ENCODE measurements at regions not wholly inside any gene's neighbourhood (a gene's known extent, or its start where the extent isn't known, plus 50 kb on each side); places are given as distances from the start of the nearest gene placed in this dataset.

DNA sequence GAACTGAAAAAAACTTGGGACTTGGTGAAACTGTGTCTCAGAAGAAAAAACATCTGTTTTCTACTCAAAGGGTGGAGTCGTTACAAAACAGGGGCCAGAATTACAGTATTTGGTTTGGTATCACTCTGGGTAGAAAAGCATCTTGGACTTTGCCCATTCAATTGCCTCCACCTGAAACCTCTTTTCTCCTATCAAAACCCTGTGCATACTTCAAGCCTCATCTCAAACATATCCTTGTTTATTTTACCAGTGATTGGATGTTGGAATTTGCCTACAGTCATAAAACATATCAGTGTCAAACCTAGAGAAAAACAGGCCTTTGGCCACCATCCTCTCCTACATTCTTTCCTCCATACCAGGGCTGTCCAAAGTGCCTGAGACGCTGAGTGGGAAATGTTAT, 281.5 kb downstream of the PLPP3 start:
- no peak overlapping the region for H3K27ac ChIP-seq
- H3K4me1 ChIP-seq, result no peaks in the 10 kb centered on the region
- no peak overlapping the region for H3K4me3 ChIP-seq
- intact Hi-C loops (cut with DNase I), result no loop called here
- 65 to 69% methylated on average over 2 of the region's 2 CpGs for WGBS, 2 donors
- DNase-seq, result no peak
- no peaks in the 10 kb centered on the region for H3K27me3 ChIP-seq
- no peaks in the 10 kb centered on the region for H3K9me3 ChIP-seq
- no peak for ATAC-seq
- no peak for TF ChIP-seq POLR2A (IDR thresholded peaks at IDR 0.05)
- TF ChIP-seq, protein P1, sequence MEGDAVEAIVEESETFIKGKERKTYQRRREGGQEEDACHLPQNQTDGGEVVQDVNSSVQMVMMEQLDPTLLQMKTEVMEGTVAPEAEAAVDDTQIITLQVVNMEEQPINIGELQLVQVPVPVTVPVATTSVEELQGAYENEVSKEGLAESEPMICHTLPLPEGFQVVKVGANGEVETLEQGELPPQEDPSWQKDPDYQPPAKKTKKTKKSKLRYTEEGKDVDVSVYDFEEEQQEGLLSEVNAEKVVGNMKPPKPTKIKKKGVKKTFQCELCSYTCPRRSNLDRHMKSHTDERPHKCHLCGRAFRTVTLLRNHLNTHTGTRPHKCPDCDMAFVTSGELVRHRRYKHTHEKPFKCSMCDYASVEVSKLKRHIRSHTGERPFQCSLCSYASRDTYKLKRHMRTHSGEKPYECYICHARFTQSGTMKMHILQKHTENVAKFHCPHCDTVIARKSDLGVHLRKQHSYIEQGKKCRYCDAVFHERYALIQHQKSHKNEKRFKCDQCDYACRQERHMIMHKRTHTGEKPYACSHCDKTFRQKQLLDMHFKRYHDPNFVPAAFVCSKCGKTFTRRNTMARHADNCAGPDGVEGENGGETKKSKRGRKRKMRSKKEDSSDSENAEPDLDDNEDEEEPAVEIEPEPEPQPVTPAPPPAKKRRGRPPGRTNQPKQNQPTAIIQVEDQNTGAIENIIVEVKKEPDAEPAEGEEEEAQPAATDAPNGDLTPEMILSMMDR (IDR thresholded peaks at IDR 0.05), result no peak
- no peaks in the 10 kb centered on the region for H3K36me3 ChIP-seq (replicated peaks in 1 of 2; ENCODE audit: insufficient read depth in 1 of 2, low read depth in 2 of 2)

DNA sequence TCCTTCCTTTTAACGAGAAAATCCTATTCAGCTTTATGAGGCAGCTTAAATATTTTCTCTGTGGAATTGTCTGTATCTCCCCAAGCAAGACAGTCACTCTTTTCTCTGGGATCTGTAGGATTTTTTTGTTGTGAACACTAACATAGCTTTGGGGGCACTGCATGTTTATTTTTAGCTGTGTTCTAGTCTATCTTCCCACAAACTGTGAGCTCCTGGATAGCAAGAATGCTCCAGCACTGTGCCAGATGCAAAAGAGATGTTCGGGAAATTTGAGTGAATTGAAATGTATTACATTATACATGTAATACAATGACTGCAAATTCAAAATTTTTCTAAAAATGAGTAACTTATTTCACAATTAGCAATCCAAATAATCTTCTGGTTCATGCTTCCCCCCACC, 282.2 kb downstream of the PLPP3 start:
- intact Hi-C loops (cut with DNase I), result no loop called here
- Histone ChIP-seq H3K27ac (no peak overlapping the region), H3K36me3 (replicated peaks in 1 of 2; ENCODE audit: insufficient read depth in 1 of 2, low read depth in 2 of 2) (no peaks in the 10 kb centered on the region), H3K9me3 (no peaks in the 10 kb centered on the region), H3K27me3 (no peaks in the 10 kb centered on the region), H3K4me3 (no peak overlapping the region), H3K4me1 (no peaks in the 10 kb centered on the region)
- DNase-seq (no peak), ATAC-seq (no peak)
- 78 to 88% methylated on average over 2 of the region's 2 CpGs for WGBS, 2 donors
- no peak for TF ChIP-seq POLR2A (IDR thresholded peaks at IDR 0.05)
- TF ChIP-seq, protein P1 (IDR thresholded peaks at IDR 0.05), result no peak

DNA sequence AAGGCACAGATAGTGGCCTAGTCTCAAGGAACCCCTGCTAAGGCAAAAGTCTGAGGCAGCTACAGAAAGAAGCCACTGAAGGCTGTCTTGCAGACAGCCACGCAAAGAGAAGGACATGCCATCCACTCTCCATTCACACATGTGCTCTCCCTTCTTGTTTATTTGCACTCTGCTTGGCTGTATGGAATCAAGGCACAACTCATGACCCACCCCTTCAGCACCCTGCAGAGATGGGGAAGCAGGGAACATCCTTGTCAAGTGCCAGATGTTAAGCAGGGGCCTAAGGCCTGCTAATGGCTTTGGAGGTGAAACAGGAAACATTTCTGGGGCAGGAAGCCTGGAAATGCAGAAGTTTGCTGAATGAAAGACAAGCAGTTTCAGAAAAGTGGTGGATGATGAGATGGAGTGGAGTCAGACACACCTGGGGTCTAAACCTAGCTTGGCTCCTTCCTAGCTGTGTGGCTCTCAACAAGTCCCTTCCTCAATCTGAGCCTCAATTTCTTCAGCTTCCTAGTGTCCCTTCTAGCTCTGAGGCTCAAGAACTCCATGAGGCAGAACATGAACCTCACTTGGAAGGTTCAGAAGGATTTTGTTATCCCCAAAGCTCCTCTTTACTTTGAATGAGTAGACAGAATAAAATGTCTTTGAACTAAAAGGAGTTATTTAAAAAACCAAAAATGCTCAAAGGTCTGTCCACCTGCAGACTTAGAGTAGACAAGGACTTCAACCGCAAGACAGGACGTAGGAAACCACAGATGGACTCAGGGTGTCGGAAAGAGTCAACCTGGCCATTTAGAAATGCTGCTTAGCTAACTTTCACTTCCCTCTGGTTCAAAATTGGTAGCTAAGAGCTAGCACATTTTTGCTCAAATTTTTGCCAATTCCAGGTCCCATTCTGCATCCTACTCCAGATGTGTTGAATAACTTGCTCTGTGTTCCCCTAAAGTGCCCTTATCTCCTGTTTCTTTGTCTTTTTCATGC, 283.1 kb downstream of the PLPP3 start:
- Histone ChIP-seq H3K27ac (no peak overlapping the region), H3K36me3 (replicated peaks in 1 of 2; ENCODE audit: insufficient read depth in 1 of 2, low read depth in 2 of 2) (no peaks in the 10 kb centered on the region), H3K9me3 (no peaks in the 10 kb centered on the region), H3K4me1 (no peaks in the 10 kb centered on the region), H3K4me3 (no peak overlapping the region), H3K27me3 (no peaks in the 10 kb centered on the region)
- intact Hi-C loops (cut with DNase I), result no loop called here
- DNase-seq (no peak), ATAC-seq (no peak)
- TF ChIP-seq, protein P1 (IDR thresholded peaks at IDR 0.05), result no peak
- no peak for TF ChIP-seq POLR2A (IDR thresholded peaks at IDR 0.05)
- 78 to 89% methylated on average over 4 of the region's 4 CpGs for WGBS, 2 donors

DNA sequence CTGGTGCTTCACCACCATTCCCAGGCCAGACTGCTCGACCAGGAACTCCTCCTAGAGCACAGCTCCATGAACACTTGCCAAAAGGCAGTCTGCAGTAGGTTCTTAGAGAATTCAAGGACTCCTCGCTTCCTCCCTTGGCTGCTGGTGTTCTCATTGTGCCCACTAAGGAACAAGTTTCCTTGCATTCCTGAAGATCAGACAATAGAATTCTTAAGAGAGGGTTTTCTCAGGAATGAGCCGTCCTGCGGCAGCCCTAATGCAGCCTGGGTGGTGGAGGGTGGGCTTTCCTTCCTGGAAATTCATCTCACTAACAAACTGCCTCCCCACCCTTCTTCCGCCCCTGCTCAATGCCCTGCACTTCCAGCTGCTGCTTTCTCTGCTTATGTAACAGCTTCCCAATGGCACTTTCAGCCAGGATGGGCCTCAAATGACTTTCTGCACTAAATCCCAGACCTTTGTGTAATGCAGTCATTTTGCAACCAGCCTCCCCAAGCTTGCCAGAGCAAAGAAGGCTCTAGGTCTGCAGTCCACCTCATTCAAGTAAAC, 287.9 kb downstream of the PLPP3 start:
- Histone ChIP-seq H3K4me1 (no peaks in the 10 kb centered on the region), H3K4me3 (no peak overlapping the region), H3K9me3 (no peaks in the 10 kb centered on the region), H3K27ac (no peak overlapping the region), H3K36me3 (replicated peaks in 1 of 2; ENCODE audit: insufficient read depth in 1 of 2, low read depth in 2 of 2) (no peaks in the 10 kb centered on the region), H3K27me3 (no peaks in the 10 kb centered on the region)
- intact Hi-C loops (cut with DNase I), result no loop called here
- WGBS, 2 donors, result 74 to 77% methylated on average over 5 of the region's 5 CpGs
- peak in 2 of 4 donors; percentile 7 to 14 for DNase-seq
- ATAC-seq, result peak; percentile 38
- no peak for TF ChIP-seq POLR2A (IDR thresholded peaks at IDR 0.05)
- TF ChIP-seq, protein P1 (IDR thresholded peaks at IDR 0.05), result no peak
